GM18519 (cell line): ENCODE measurements at regions not wholly inside any gene's neighbourhood (a gene's known extent, or its start where the extent isn't known, plus 50 kb on each side); places are given as distances from the start of the nearest gene placed in this dataset.

Experiments used
- ATAC-seq: cut with Tn5 transposase; IDR thresholded peaks from one replicate; pipeline ENCODE4 v1.9.1; 2021; ENCODE audit warnings: mild to moderate bottlenecking, moderate library complexity; ENCODE audit not compliant: unreplicated experiment, low FRiP score

GRCh38 chr7:7110706-7111105 lies 71.6 kb upstream of the C1GALT1 start:
- no peak for ATAC-seq

- no peak for ATAC-seq
Measured at GRCh38 chr7:7112868-7113267, 69.5 kb upstream of the C1GALT1 start.

GRCh38 chr7:7114575-7115291 lies 67.6 kb upstream of the C1GALT1 start:
- no peak for ATAC-seq

- no peak for ATAC-seq
Measured at GRCh38 chr7:7117935-7118586, 64.3 kb upstream of the C1GALT1 start.

GRCh38 chr7:7118822-7119221 lies 63.5 kb upstream of the C1GALT1 start:
- no peak for ATAC-seq

GRCh38 chr7:7119729-7120128 lies 62.6 kb upstream of the C1GALT1 start:
- ATAC-seq: no peak

GRCh38 chr7:7122033-7122478 lies 60.3 kb upstream of the C1GALT1 start:
- no peak for ATAC-seq

GRCh38 chr7:7122701-7123281 lies 59.6 kb upstream of the C1GALT1 start:
- no peak for ATAC-seq

- ATAC-seq: no peak
Measured at GRCh38 chr7:7125963-7126362, 56.4 kb upstream of the C1GALT1 start.

GRCh38 chr7:7127773-7128172 lies 54.6 kb upstream of the C1GALT1 start:
- no peak for ATAC-seq

GRCh38 chr7:7129381-7129780 lies 53.0 kb upstream of the C1GALT1 start:
- no peak for ATAC-seq

- no peak for ATAC-seq
Measured at GRCh38 chr7:7131273-7131672, 51.1 kb upstream of the C1GALT1 start.
